ENCODE measurements at regions not wholly inside any gene's neighbourhood (a gene's known extent, or its start where the extent isn't known, plus 50 kb on each side); places are given as distances from the start of the nearest gene placed in this dataset.
A peak's percentile ranks its signal among the peaks of the same experiment; 100 is the strongest.

GRCh38 chr12:58540480-58541299 is 379.6 kb downstream of the LRIG3 start:
- TF ChIP-seq CTCF (IDR thresholded peaks at IDR 0.05 in 2 of 3, conservative IDR thresholded peaks at IDR 0.05 in 1 of 3; ENCODE audit: borderline replicate concordance in 1 of 3, insufficient read depth in 1 of 3, low read depth in 2 of 3, low read length in 2 of 3) (peak; percentile 70 to 83 (median 78); a peak in 5 of 6 replicates), REST (IDR thresholded peaks at IDR 0.05; ENCODE audit: low read depth) (no peak), RAD21 (IDR thresholded peaks at IDR 0.05; ENCODE audit: low read depth) (peak; percentile 87), SIN3A (IDR thresholded peaks at IDR 0.05; ENCODE audit: low read depth) (no peak), POLR2A (IDR thresholded peaks at IDR 0.05; ENCODE audit: borderline replicate concordance, extremely low read depth, insufficient read depth, insufficient read length) (no peak), MAX (IDR thresholded peaks at IDR 0.05) (no peak)
